Hepatocyte (in vitro differentiated cells): ENCODE measurements at regions not wholly inside any gene's neighbourhood (a gene's known extent, or its start where the extent isn't known, plus 50 kb on each side); places are given as distances from the start of the nearest gene placed in this dataset.

ENCODE experiments used
- EZH2 ChIP-seq: fragments of 200-600 bp; sonication (generic); IDR thresholded peaks from 2 replicates; pipeline ENCODE4 v1.6.1; 2016; ENCODE audit warnings: antibody characterized with exemption, mild to moderate bottlenecking, borderline replicate concordance
- TF ChIP-seq, protein P1 (sequence below): fragments of 200-600 bp; sonication (generic); IDR thresholded peaks from 2 replicates; pipeline ENCODE4 v1.5.1; 2016; ENCODE audit warnings: antibody characterized with exemption, mild to moderate bottlenecking; ENCODE audit not compliant: poor library complexity

DNA sequence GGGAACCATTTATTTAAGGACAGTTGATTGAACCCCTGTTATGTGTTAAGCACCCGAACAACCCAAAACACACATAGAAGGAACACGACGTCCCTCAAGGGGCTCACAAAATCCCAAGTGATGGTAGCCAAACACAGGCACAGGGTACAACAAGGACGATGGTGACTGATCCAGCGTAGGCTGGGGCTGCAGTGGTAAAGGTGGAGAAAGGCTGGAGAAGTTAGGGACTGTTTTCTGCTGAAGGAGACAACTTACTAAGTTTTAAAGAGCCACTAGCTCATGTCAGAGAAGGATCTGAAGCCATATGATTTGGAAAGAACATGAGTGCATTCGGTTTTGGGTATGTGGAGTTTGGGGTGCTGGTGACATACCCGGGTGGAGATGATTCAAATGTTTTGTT lies 229.6 kb upstream of the TNRC6C start:
- TF ChIP-seq, protein P1, sequence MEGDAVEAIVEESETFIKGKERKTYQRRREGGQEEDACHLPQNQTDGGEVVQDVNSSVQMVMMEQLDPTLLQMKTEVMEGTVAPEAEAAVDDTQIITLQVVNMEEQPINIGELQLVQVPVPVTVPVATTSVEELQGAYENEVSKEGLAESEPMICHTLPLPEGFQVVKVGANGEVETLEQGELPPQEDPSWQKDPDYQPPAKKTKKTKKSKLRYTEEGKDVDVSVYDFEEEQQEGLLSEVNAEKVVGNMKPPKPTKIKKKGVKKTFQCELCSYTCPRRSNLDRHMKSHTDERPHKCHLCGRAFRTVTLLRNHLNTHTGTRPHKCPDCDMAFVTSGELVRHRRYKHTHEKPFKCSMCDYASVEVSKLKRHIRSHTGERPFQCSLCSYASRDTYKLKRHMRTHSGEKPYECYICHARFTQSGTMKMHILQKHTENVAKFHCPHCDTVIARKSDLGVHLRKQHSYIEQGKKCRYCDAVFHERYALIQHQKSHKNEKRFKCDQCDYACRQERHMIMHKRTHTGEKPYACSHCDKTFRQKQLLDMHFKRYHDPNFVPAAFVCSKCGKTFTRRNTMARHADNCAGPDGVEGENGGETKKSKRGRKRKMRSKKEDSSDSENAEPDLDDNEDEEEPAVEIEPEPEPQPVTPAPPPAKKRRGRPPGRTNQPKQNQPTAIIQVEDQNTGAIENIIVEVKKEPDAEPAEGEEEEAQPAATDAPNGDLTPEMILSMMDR: no peak
- TF ChIP-seq EZH2: no peak
